ENCODE measurements at regions not wholly inside any gene's neighbourhood (a gene's known extent, or its start where the extent isn't known, plus 50 kb on each side); places are given as distances from the start of the nearest gene placed in this dataset.

DNA sequence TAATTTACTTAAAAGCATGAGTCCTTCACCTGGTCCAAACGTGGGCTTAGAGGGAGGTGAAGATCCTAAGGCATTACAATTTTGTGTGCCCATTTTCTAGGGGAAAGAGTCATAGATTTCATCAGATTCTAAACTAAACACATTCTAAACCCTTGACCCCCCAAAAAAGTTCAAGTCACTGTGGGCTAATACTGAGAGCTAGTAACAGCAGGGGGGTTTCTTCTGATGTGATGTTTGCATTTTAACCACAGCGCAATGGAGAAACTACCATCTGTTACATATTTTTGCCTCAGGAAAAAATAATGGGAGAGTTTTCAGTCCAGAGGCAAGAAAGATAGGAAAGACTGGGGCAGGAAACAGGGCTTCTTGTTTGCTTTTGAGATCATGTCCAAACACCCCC lies 110.8 kb upstream of the SLC1A3 start:
- Histone ChIP-seq H3K4me3 (ENCODE audit: low read length) (no peak overlapping the region), H3K9me2 (replicated peaks; ENCODE audit: insufficient read depth, low read length) (no peaks in the 10 kb centered on the region), H3K9ac (ENCODE audit: low read length) (no peak overlapping the region), H3K4me2 (ENCODE audit: low read depth, low read length) (no peak overlapping the region), H3K27ac (ENCODE audit: low read length) (no peak overlapping the region), H3K36me3 (replicated peaks; ENCODE audit: insufficient read depth, low read length) (no peaks in the 10 kb centered on the region), H3K4me1 (ENCODE audit: low read length) (no peaks in the 10 kb centered on the region), H2AFZ (ENCODE audit: low read length) (no peak overlapping the region), H3K9me3 (replicated peaks; ENCODE audit: insufficient read depth, low read length) (no peaks in the 10 kb centered on the region), H4K20me1 (ENCODE audit: insufficient read depth, low read length) (no peaks in the 10 kb centered on the region), H3F3A (ENCODE audit: insufficient read depth, low read length) (no peaks in the 10 kb centered on the region), H3K27me3 (replicated peaks; ENCODE audit: insufficient read depth, low read length) (no peaks in the 10 kb centered on the region), H3K79me2 (ENCODE audit: low read length) (no peaks in the 10 kb centered on the region)
- no peak for DNase-seq
- TF ChIP-seq, protein P1, sequence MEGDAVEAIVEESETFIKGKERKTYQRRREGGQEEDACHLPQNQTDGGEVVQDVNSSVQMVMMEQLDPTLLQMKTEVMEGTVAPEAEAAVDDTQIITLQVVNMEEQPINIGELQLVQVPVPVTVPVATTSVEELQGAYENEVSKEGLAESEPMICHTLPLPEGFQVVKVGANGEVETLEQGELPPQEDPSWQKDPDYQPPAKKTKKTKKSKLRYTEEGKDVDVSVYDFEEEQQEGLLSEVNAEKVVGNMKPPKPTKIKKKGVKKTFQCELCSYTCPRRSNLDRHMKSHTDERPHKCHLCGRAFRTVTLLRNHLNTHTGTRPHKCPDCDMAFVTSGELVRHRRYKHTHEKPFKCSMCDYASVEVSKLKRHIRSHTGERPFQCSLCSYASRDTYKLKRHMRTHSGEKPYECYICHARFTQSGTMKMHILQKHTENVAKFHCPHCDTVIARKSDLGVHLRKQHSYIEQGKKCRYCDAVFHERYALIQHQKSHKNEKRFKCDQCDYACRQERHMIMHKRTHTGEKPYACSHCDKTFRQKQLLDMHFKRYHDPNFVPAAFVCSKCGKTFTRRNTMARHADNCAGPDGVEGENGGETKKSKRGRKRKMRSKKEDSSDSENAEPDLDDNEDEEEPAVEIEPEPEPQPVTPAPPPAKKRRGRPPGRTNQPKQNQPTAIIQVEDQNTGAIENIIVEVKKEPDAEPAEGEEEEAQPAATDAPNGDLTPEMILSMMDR (IDR thresholded peaks at IDR 0.05; ENCODE audit: low read length), result no peak
- TF ChIP-seq EZH2phosphoT487 (IDR thresholded peaks at IDR 0.05; ENCODE audit: low read length) (no peak), EZH2 (optimal IDR thresholded peaks at IDR 0.05; ENCODE audit: low read depth, low read length) (no peak)

DNA sequence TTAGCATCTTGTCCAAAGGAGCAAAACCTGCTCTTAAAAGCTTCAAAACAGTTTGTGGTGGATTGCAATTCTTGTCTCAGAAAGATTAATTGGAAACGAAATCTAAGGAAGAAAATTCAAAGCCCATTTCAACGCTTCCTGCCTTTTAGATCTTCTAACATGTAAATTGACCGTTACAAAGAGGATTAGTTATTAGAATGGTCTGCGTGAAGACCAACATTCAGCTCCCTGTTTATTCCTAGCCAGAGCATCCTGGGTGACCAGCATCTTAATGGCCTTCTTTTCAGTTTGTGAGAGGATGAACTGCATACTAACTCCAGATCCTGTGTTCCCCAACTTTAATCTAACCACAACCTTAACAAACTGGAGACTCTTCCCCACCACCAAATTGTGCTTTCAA lies 109.9 kb upstream of the SLC1A3 start:
- no peak overlapping the region for H2AFZ ChIP-seq (ENCODE audit: low read length)
- no peak overlapping the region for H3K4me2 ChIP-seq (ENCODE audit: low read depth, low read length)
- H3K27me3 ChIP-seq (replicated peaks; ENCODE audit: insufficient read depth, low read length), result no peaks in the 10 kb centered on the region
- no peak overlapping the region for H3K4me3 ChIP-seq (ENCODE audit: low read length)
- TF ChIP-seq EZH2 (optimal IDR thresholded peaks at IDR 0.05; ENCODE audit: low read depth, low read length) (no peak), EZH2phosphoT487 (IDR thresholded peaks at IDR 0.05; ENCODE audit: low read length) (no peak)
- TF ChIP-seq, protein P1 (IDR thresholded peaks at IDR 0.05; ENCODE audit: low read length), result no peak
- no peak overlapping the region for H3K9ac ChIP-seq (ENCODE audit: low read length)
- no peaks in the 10 kb centered on the region for H4K20me1 ChIP-seq (ENCODE audit: insufficient read depth, low read length)
- no peak overlapping the region for H3K27ac ChIP-seq (ENCODE audit: low read length)
- no peaks in the 10 kb centered on the region for H3K79me2 ChIP-seq (ENCODE audit: low read length)
- no peaks in the 10 kb centered on the region for H3K4me1 ChIP-seq (ENCODE audit: low read length)
- H3K9me3 ChIP-seq (replicated peaks; ENCODE audit: insufficient read depth, low read length), result no peaks in the 10 kb centered on the region
- DNase-seq, result no peak
- no peaks in the 10 kb centered on the region for H3K36me3 ChIP-seq (replicated peaks; ENCODE audit: insufficient read depth, low read length)
- H3K9me2 ChIP-seq (replicated peaks; ENCODE audit: insufficient read depth, low read length), result no peaks in the 10 kb centered on the region
- no peaks in the 10 kb centered on the region for H3F3A ChIP-seq (ENCODE audit: insufficient read depth, low read length)

DNA sequence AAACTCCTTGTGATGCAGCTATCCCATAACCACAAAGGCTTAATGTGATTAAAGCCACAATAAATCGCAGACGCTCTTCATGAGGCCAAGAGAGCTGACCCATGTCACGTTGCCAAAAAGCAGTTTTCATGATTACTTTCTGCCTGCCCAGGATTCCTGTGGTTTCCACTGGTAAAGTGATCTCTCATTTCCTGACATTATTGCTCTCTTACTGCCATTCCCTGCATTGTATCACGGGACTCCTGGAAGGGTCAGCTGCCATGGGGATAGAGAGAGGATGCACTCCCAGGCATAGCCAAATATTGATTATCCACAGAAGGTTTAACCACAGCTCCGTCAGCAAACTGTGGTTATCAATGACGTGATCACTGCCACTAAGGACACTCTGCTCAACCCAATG lies 103.8 kb upstream of the SLC1A3 start:
- H3K4me3 ChIP-seq (ENCODE audit: low read length), result no peak overlapping the region
- no peak overlapping the region for H3K4me2 ChIP-seq (ENCODE audit: low read depth, low read length)
- H3K27ac ChIP-seq (ENCODE audit: low read length), result no peak overlapping the region
- H4K20me1 ChIP-seq (ENCODE audit: insufficient read depth, low read length), result no peaks in the 10 kb centered on the region
- no peaks in the 10 kb centered on the region for H3K4me1 ChIP-seq (ENCODE audit: low read length)
- TF ChIP-seq EZH2phosphoT487 (IDR thresholded peaks at IDR 0.05; ENCODE audit: low read length) (no peak), EZH2 (optimal IDR thresholded peaks at IDR 0.05; ENCODE audit: low read depth, low read length) (no peak)
- TF ChIP-seq, protein P1 (IDR thresholded peaks at IDR 0.05; ENCODE audit: low read length), result no peak
- H3K9ac ChIP-seq (ENCODE audit: low read length), result no peak overlapping the region
- H3K79me2 ChIP-seq (ENCODE audit: low read length), result no peaks in the 10 kb centered on the region
- no peak for DNase-seq
- no peaks in the 10 kb centered on the region for H3F3A ChIP-seq (ENCODE audit: insufficient read depth, low read length)
- no peaks in the 10 kb centered on the region for H3K36me3 ChIP-seq (replicated peaks; ENCODE audit: insufficient read depth, low read length)
- no peaks in the 10 kb centered on the region for H3K9me3 ChIP-seq (replicated peaks; ENCODE audit: insufficient read depth, low read length)
- H3K27me3 ChIP-seq (replicated peaks; ENCODE audit: insufficient read depth, low read length), result no peaks in the 10 kb centered on the region
- H3K9me2 ChIP-seq (replicated peaks; ENCODE audit: insufficient read depth, low read length), result no peaks in the 10 kb centered on the region
- no peak overlapping the region for H2AFZ ChIP-seq (ENCODE audit: low read length)
